Left cardiac atrium (tissue), 4 donors: ENCODE measurements at regions not wholly inside any gene's neighbourhood (a gene's known extent, or its start where the extent isn't known, plus 50 kb on each side); places are given as distances from the start of the nearest gene placed in this dataset.

Source experiments
- ATAC-seq, 2 donors: fragments of 200-7000 bp; cut with Tn5 transposase; one replicate each; pipeline ENCODE4 v1.9.1; 2020; ENCODE audit warnings: mild to moderate bottlenecking in 2 of 2, moderate library complexity in 2 of 2
- DNase-seq: peaks from one replicate; pipeline ENCODE4 v3.0.0-alpha.2; 2020
- intact Hi-C, 2 donors: fragments of 100-400 bp; cut with DNase I; formaldehyde crosslinking; loops; one replicate each; pipeline versions ENCODE4 v1.14.1 to v1.15.1; 2022 to 2023
- donor health status: DM: no; HTN: yes; CAD: no.
- donor health status: DM: no; HTN: yes; CAD: no; lungs with severe emphysema.
- donor health status: DM: yes; HTN: yes; CAD: no.
- donor health status: Dilated cardiomyopathy.

GRCh38 chr3:17805461-17805940 lies 63.1 kb upstream of the TBC1D5 start:
- ATAC-seq (no peak), DNase-seq (no peak)
- intact Hi-C loops = no loop called here

DNA sequence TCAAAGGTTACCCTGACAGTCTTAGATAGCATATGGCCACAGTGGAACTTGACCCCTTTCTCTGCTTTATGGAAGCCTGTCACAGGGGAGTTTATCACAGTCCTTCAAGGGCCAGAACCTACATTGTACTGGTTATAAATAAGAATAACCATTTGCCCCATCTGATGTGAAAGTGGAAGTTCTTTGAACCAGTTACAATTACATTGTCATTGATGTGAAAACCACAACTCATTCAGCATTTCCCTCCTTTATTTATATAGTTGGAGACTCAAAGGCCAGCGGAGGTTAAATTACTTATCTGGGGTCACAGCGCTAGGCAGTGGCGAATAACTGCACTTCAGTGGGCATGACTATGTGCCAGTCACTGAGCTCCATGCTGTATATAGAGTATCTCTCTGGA lies 60.5 kb upstream of the TBC1D5 start:
- DNase-seq = no peak
- intact Hi-C loops = no loop called here
- no peak for ATAC-seq

DNA sequence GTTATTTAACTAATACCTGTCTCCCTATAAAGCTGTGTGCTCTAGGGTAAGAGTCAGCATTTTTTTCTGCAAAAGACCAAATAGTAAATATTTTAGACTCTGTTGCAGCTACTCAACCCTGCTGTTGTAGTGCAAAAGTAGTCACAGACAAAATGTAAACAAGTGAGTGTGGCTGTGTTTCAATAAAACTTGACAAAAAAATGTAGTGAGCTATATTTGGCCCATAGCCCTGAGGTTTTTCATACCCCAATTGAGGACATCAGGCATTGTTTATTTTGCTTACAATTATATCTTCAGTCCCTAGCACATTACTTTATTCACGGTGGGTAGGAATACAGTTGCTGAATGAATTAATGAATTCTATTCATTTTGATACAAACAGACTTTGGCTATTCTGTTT lies 58.7 kb upstream of the TBC1D5 start:
- DNase-seq (no peak), ATAC-seq (no peak)
- intact Hi-C loops = no loop called here

DNA sequence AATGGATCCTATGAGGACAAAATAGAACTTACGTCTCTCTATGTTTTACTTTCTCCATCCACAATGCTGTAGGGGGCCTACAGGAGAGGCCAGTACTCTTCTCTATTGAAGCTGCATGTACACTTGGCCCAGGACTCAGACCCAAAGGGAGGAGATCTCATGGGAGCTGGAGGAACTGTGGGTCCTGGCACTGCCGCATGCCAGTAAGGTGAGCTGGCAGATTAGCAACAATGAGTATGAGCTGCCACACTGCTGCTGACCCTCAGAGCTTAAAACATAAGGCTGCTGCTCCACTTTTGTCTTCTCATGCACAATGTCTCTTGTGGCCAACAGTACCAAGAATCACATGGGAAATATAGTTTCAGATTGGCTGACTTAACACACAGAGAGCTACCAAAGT lies 57.8 kb upstream of the TBC1D5 start:
- DNase-seq = no peak
- intact Hi-C loops = no loop called here

GRCh38 chr3:17799312-17799711 lies 56.9 kb upstream of the TBC1D5 start:
- no peak for ATAC-seq
- intact Hi-C loops = no loop called here

More for the DNA sequence above, 57.8 kb upstream of the TBC1D5 start:
- ATAC-seq = no peak

DNA sequence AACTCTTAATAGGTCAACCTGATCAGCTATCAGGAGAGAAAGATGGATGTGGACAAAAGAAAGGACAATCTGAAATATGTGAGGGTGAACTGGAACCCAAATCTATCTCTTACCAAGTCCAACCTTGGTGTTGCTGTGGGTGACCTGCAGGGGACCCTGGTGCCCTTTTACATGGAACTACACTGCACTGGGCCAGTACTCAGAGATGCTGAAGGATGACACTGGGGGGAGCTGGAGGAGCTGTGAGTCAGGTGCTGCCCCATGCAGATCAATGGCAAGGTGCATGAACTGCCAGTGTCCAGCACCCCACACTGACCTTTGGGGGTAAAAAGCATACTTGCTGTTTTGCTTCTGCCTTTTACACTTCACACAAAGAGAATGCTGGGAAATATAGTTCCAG lies 55.6 kb upstream of the TBC1D5 start:
- intact Hi-C loops = no loop called here
- DNase-seq (no peak), ATAC-seq (no peak)

More at GRCh38 chr3:17799312-17799711, 56.9 kb upstream of the TBC1D5 start:
- no peak for DNase-seq

GRCh38 chr3:17795711-17796110 lies 53.3 kb upstream of the TBC1D5 start:
- ATAC-seq (no peak), DNase-seq (no peak)
- intact Hi-C loops = no loop called here

- intact Hi-C loops = no loop called here
- DNase-seq (no peak), ATAC-seq (no peak)
Measured at GRCh38 chr3:17795280-17795679, 52.8 kb upstream of the TBC1D5 start.

- intact Hi-C loops = no loop called here
- ATAC-seq = no peak
- DNase-seq = no peak
Measured at GRCh38 chr3:17793542-17794195, 51.2 kb upstream of the TBC1D5 start.
